HL-60 (cell line): ENCODE measurements at regions not wholly inside any gene's neighbourhood (a gene's known extent, or its start where the extent isn't known, plus 50 kb on each side); places are given as distances from the start of the nearest gene placed in this dataset.

ENCODE experiments used
- DNase-seq, 2 experiments: peaks; one replicate each; pipeline ENCODE4 v3.0.0-alpha.2; 2010 to 2020; ENCODE audit warnings: low read depth in 1 of 2, low spot score in 1 of 2
- H3K27ac ChIP-seq: fragments of 250-450 bp; sonication (Bioruptor Pico); replicated peaks from 2 replicates; pipeline ENCODE4 v1.5.1; 2020; ENCODE audit warnings: mild to moderate bottlenecking, moderate library complexity
- H3K27me3 ChIP-seq: fragments of 250-450 bp; sonication (Bioruptor Pico); 2 replicates; pipeline ENCODE4 v1.5.1; 2021; ENCODE audit warnings: mild to moderate bottlenecking, moderate library complexity; ENCODE audit not compliant: insufficient read depth, poor library complexity, severe bottlenecking
- H3K4me3 ChIP-seq: replicated peaks from 2 replicates; pipeline ENCODE4 v1.5.1; 2011; ENCODE audit warnings: mild to moderate bottlenecking, control low read depth, low read length; ENCODE audit not compliant: insufficient read depth
- GABPA ChIP-seq: IDR thresholded peaks from 2 replicates; pipeline ENCODE4 v1.6.1; 2012; ENCODE audit warnings: low read depth
- POLR2AphosphoS5 ChIP-seq: IDR thresholded peaks from 2 replicates; pipeline ENCODE4 v1.6.1; 2012; ENCODE audit warnings: low read depth
- SPI1 ChIP-seq: IDR thresholded peaks from 2 replicates; pipeline ENCODE4 v1.6.1; 2012; ENCODE audit warnings: low read depth, mild to moderate bottlenecking, borderline replicate concordance
- TF ChIP-seq, protein P1 (sequence below): IDR thresholded peaks from one replicate; pipeline ENCODE4 v1.5.1; 2011; ENCODE audit warnings: low read length, control low read depth, inconsistent platforms; ENCODE audit not compliant: insufficient read depth
- TF ChIP-seq, protein P2 (sequence below): IDR thresholded peaks from 2 replicates; pipeline ENCODE4 v1.6.1; 2012; ENCODE audit warnings: low read depth; ENCODE audit not compliant: insufficient replicate concordance

DNA sequence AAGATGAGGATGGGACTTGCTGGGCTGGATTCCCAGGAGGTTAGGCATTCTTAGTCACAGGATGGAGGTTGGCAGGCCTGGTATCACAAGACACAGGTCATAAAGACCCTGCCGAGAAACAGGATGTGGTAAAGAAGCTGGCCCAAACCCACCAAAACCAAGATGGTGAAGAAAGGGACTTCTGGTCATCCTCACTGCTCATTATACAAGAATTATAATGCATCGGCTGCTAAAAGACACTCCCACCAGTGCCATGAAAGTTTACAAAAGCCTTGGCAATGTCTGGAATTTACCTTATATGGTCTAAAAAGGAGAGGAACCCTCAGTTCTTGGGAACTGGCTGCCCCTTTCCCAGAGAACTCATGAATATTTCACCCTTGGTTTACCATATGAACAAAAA is 345.5 kb upstream of the POM121L12 start:
- TF ChIP-seq SPI1 = no peak
- TF ChIP-seq, protein P1, sequence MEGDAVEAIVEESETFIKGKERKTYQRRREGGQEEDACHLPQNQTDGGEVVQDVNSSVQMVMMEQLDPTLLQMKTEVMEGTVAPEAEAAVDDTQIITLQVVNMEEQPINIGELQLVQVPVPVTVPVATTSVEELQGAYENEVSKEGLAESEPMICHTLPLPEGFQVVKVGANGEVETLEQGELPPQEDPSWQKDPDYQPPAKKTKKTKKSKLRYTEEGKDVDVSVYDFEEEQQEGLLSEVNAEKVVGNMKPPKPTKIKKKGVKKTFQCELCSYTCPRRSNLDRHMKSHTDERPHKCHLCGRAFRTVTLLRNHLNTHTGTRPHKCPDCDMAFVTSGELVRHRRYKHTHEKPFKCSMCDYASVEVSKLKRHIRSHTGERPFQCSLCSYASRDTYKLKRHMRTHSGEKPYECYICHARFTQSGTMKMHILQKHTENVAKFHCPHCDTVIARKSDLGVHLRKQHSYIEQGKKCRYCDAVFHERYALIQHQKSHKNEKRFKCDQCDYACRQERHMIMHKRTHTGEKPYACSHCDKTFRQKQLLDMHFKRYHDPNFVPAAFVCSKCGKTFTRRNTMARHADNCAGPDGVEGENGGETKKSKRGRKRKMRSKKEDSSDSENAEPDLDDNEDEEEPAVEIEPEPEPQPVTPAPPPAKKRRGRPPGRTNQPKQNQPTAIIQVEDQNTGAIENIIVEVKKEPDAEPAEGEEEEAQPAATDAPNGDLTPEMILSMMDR = no peak
- TF ChIP-seq GABPA = no peak
- TF ChIP-seq, protein P2, sequence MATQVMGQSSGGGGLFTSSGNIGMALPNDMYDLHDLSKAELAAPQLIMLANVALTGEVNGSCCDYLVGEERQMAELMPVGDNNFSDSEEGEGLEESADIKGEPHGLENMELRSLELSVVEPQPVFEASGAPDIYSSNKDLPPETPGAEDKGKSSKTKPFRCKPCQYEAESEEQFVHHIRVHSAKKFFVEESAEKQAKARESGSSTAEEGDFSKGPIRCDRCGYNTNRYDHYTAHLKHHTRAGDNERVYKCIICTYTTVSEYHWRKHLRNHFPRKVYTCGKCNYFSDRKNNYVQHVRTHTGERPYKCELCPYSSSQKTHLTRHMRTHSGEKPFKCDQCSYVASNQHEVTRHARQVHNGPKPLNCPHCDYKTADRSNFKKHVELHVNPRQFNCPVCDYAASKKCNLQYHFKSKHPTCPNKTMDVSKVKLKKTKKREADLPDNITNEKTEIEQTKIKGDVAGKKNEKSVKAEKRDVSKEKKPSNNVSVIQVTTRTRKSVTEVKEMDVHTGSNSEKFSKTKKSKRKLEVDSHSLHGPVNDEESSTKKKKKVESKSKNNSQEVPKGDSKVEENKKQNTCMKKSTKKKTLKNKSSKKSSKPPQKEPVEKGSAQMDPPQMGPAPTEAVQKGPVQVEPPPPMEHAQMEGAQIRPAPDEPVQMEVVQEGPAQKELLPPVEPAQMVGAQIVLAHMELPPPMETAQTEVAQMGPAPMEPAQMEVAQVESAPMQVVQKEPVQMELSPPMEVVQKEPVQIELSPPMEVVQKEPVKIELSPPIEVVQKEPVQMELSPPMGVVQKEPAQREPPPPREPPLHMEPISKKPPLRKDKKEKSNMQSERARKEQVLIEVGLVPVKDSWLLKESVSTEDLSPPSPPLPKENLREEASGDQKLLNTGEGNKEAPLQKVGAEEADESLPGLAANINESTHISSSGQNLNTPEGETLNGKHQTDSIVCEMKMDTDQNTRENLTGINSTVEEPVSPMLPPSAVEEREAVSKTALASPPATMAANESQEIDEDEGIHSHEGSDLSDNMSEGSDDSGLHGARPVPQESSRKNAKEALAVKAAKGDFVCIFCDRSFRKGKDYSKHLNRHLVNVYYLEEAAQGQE = no peak
- TF ChIP-seq POLR2AphosphoS5 = no peak
- no peak overlapping the region for H3K4me3 ChIP-seq
- H3K27me3 ChIP-seq = no peaks in the 10 kb centered on the region
- no peak for DNase-seq
- H3K27ac ChIP-seq = no peak overlapping the region

DNA sequence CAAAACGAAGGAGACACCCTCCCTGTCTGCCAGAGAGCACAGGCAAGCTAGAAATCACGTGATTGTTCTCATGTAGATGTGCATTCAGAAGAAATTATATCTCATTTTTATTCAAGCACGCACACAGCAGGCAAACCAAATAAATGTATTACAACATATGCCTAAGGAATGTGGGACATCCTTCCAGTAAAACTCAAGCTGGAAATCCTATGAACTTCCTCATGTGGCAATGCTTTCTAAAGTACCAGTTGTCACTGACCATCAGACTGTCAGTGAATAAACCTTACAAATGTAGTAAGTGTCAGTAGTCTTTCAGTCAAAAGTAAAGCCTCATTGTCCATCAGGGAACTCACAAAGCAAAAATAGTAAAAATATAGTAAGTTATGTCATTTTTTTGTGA is 350.1 kb upstream of the POM121L12 start:
- DNase-seq = no peak
- H3K27ac ChIP-seq = no peak overlapping the region
- H3K4me3 ChIP-seq = no peak overlapping the region
- no peak for TF ChIP-seq POLR2AphosphoS5
- TF ChIP-seq, protein P1 = no peak
- no peak for TF ChIP-seq GABPA
- TF ChIP-seq, protein P2 = no peak
- no peak for TF ChIP-seq SPI1
- no peaks in the 10 kb centered on the region for H3K27me3 ChIP-seq

DNA sequence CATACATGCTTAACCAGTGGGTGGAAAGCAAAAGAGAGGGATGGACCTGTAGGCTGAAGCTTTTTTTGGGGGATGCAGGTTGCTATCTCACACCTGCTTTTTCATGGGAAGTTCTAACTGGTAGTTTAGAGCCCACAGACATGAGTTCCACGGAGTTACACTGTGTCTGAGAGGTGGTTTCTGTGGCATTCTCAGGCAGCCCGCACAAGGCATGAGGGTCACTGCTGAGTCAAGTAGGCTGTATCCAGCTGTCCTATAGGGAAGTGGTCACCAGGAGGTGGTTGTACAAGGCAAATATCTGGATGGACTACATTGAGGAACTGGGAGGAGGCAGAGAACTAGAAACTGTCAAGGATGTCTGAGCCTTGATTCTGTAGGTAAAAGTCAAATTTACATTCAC is 351.0 kb upstream of the POM121L12 start:
- no peak overlapping the region for H3K27ac ChIP-seq
- H3K4me3 ChIP-seq = no peak overlapping the region
- no peak for DNase-seq
- no peak for TF ChIP-seq GABPA
- TF ChIP-seq, protein P1 = no peak
- no peaks in the 10 kb centered on the region for H3K27me3 ChIP-seq

DNA sequence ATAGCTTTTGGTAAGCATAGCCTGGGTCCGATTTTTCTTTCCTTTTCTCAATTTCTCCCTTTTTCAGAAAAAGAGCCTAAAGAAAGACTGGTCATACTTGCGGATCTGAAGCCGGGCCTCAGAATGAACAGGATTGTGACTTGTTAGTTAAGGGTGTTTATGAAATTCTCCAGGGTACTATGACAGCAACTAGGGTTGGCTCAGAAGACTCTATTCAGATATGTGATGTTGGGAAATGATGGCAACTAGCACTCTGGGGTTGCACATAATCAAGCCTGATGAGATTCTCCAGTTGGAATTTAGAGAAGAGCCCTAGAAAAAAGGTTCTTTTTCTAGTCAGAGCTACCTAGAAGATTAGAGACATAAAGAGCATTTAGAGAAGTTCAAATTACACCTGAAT is 352.4 kb upstream of the POM121L12 start:
- Histone ChIP-seq H3K27me3 (no peaks in the 10 kb centered on the region), H3K4me3 (no peak overlapping the region), H3K27ac (no peak overlapping the region)
- DNase-seq = no peak
- TF ChIP-seq GABPA (no peak), POLR2AphosphoS5 (no peak), SPI1 (no peak)
- TF ChIP-seq, protein P2 = no peak
- TF ChIP-seq, protein P1 = no peak
